ENCODE measurements at regions not wholly inside any gene's neighbourhood (a gene's known extent, or its start where the extent isn't known, plus 50 kb on each side); places are given as distances from the start of the nearest gene placed in this dataset.

DNA sequence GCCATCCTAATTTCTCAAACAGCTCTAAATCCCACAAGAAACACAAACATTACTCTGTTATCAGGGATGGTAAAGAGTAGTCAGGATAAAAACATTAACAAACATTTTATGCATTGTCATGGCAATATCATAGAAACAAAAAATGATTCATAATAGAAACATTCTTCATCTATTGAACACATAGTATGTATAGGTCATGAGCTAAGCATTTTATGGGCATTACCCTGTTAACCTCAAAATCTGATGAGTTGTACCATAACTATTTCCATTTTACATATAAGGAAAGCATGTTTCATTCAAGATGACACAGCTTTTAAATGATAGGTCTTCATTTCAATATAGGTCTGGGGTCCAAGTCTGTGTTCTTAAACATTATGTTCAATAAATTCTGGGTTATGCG, 344.9 kb downstream of the RND3 start:
- no peak overlapping the region for H3K9ac ChIP-seq (ENCODE audit: low read length)
- no peak overlapping the region for H3K4me3 ChIP-seq (ENCODE audit: low read length)
- no peaks in the 10 kb centered on the region for H3K4me1 ChIP-seq (ENCODE audit: control insufficient read depth, insufficient read depth, low read length)
- no peaks in the 10 kb centered on the region for H3K27me3 ChIP-seq (ENCODE audit: control insufficient read depth, insufficient read depth, low read length)
- no peaks in the 10 kb centered on the region for H3K36me3 ChIP-seq (ENCODE audit: control insufficient read depth, insufficient read depth, low read length)
- H3K27ac ChIP-seq (ENCODE audit: low read depth, low read length): no peak overlapping the region

DNA sequence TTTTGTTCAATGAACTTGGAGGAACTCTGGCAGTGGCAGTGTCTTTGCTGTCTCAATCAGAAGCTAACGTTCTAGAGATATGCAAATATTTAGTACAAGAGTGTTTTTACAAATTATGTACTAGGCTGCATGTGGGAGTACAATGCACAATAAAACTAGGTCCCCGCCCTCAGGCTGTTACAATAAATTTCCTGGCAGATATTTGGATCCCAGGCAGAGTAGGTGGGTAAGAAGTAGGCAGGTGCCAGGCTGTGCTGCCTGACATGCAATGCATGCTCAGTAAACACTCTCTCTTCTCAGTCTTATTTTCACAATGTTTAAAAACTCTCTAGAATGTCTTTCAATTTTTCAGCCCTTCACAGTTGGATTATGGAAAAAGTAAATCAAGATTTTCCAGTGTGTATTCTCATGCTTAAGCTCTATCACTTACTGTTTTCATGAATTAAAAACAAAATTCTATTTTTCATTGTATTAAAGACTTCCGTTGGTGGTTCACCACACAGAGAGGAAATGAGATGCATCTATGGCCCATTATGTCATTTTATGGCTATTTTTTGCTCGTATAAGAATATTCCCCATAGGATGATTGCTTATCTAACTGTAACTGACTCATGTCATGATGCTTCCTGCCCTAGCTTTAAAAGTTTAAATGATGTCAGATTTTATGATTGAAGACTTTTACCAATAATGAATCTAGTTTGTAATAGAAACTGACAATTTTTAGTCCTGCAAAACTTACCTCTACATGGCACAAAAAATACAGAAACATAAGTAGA, 346.1 kb downstream of the RND3 start:
- Histone ChIP-seq H3K27me3 (ENCODE audit: control insufficient read depth, insufficient read depth, low read length) (no peaks in the 10 kb centered on the region), H3K27ac (ENCODE audit: low read depth, low read length) (no peak overlapping the region), H3K4me3 (ENCODE audit: low read length) (no peak overlapping the region), H3K4me1 (ENCODE audit: control insufficient read depth, insufficient read depth, low read length) (no peaks in the 10 kb centered on the region), H3K9ac (ENCODE audit: low read length) (no peak overlapping the region), H3K36me3 (ENCODE audit: control insufficient read depth, insufficient read depth, low read length) (no peaks in the 10 kb centered on the region)

DNA sequence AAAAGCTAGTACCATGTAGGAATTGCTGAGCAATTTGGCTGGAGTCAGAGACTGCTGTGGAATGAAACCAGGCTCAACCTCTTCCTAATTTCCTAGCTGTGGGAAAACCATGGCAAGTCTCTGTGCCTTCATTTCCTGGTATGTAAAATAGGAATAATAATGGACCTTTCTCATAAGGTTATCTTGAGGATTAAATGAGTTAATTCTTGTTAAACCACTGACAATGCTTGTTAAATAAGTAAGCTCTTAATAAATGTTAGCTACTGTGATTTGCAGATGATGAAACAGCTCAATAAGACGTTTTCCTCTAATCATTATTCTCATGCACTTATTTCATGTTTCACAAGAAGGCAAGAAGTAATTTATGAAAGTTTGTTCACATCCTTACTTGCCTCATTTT, 346.7 kb downstream of the RND3 start:
- Histone ChIP-seq H3K27ac (ENCODE audit: low read depth, low read length) (no peak overlapping the region), H3K36me3 (ENCODE audit: control insufficient read depth, insufficient read depth, low read length) (no peaks in the 10 kb centered on the region), H3K27me3 (ENCODE audit: control insufficient read depth, insufficient read depth, low read length) (no peaks in the 10 kb centered on the region), H3K9ac (ENCODE audit: low read length) (no peak overlapping the region), H3K4me1 (ENCODE audit: control insufficient read depth, insufficient read depth, low read length) (no peaks in the 10 kb centered on the region), H3K4me3 (ENCODE audit: low read length) (no peak overlapping the region)

DNA sequence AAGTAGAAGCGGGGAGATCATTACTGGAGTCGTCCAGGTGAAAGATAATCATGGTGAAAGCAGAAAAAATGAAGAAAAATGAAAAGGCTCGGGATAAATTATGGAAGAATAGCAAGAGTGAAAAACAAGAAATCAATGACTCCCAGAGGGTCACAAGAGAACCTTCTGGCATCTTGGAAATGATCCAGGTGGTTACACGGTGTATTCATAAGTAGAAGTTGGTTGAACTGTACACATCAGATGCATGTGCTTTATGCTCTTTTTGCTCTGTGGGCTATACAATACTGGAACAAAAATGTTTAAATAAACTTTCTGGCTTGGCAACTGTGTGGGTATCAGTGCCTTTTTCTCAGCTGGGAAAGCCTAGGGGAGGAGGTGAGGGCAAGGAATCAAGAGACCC, 348.9 kb downstream of the RND3 start:
- H3K4me3 ChIP-seq (ENCODE audit: low read length): no peak overlapping the region
- no peak overlapping the region for H3K27ac ChIP-seq (ENCODE audit: low read depth, low read length)
- H3K36me3 ChIP-seq (ENCODE audit: control insufficient read depth, insufficient read depth, low read length): no peaks in the 10 kb centered on the region
- H3K27me3 ChIP-seq (ENCODE audit: control insufficient read depth, insufficient read depth, low read length): no peaks in the 10 kb centered on the region
- no peaks in the 10 kb centered on the region for H3K4me1 ChIP-seq (ENCODE audit: control insufficient read depth, insufficient read depth, low read length)
- no peak overlapping the region for H3K9ac ChIP-seq (ENCODE audit: low read length)

DNA sequence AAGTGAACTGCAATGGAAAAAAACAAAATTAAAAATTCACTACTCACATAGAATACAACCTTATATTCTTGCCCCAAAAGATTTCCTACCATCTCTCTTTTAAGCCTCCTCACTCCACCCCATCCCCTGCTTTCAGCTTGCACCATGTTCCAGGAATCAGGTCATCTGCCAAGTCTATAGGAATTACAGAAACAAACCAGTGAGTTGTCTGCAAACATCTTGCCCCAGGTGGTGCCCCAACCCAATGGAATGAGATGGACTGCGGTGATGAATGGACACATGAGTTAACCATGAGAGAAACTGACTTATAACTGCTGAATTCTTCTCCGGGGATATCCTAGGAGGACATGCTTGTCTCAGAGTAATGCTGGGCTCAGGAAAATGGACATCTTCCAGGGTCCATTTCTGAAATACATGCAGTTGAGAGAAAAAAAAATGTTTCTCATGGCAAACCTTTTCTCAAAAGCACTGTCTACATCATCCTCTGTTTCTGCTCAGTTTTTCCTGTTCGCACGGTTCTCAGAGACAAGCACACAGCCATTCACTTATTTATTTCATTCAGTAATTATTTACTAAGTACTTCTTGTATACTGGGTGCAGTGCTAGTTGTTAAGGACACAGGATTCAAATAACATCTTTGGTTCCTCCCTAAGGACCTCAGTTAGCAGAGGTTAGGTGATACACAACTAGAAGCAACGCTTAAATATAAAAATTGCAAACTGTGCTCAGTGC, 350.0 kb downstream of the RND3 start:
- Histone ChIP-seq H3K27ac (ENCODE audit: low read depth, low read length) (no peak overlapping the region), H3K36me3 (ENCODE audit: control insufficient read depth, insufficient read depth, low read length) (no peaks in the 10 kb centered on the region), H3K27me3 (ENCODE audit: control insufficient read depth, insufficient read depth, low read length) (no peaks in the 10 kb centered on the region), H3K9ac (ENCODE audit: low read length) (no peak overlapping the region), H3K4me1 (ENCODE audit: control insufficient read depth, insufficient read depth, low read length) (no peaks in the 10 kb centered on the region), H3K4me3 (ENCODE audit: low read length) (no peak overlapping the region)

DNA sequence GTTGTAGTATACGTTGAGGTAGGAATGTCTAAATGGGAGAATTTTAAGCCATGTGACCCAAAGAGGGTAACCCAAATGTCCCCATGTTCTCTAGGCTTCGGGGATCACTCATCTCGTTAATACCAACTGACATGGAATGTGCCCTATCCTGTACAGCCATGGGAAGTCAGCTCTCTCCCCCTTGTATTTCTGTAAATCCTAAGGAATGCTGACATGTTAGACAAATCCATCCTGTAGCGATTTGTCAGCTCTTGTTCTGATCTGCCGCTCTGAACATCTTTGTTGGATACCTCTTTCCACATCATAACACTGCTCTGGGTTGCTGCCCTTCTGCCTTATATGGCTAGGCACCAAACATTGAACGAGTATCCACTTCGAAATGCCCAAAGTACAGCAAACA, 350.6 kb downstream of the RND3 start:
- H3K4me3 ChIP-seq (ENCODE audit: low read length): no peak overlapping the region
- H3K36me3 ChIP-seq (ENCODE audit: control insufficient read depth, insufficient read depth, low read length): no peaks in the 10 kb centered on the region
- no peak overlapping the region for H3K9ac ChIP-seq (ENCODE audit: low read length)
- no peaks in the 10 kb centered on the region for H3K27me3 ChIP-seq (ENCODE audit: control insufficient read depth, insufficient read depth, low read length)
- H3K4me1 ChIP-seq (ENCODE audit: control insufficient read depth, insufficient read depth, low read length): no peaks in the 10 kb centered on the region
- H3K27ac ChIP-seq (ENCODE audit: low read depth, low read length): no peak overlapping the region

DNA sequence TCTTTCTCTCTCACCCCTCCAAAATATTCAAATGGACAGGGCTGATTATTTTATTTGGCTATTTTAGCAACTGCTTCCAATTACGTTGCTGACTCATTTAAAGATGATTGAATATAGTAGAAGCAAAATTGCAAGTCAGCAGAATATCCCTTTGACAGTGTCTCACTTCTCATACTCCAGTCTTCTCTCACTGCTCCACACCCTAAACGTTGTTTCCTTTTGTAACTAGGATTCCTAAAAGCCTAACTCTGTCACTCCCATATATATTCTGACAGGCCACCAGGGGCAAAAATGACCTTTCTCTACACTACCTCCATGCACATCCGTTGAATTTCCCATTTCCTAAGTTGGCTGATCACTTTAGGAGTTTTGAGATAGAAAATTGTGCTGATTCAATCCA, 351.1 kb downstream of the RND3 start:
- Histone ChIP-seq H3K36me3 (ENCODE audit: control insufficient read depth, insufficient read depth, low read length) (no peaks in the 10 kb centered on the region), H3K27ac (ENCODE audit: low read depth, low read length) (no peak overlapping the region), H3K9ac (ENCODE audit: low read length) (no peak overlapping the region), H3K4me1 (ENCODE audit: control insufficient read depth, insufficient read depth, low read length) (no peaks in the 10 kb centered on the region), H3K27me3 (ENCODE audit: control insufficient read depth, insufficient read depth, low read length) (no peaks in the 10 kb centered on the region), H3K4me3 (ENCODE audit: low read length) (no peak overlapping the region)

DNA sequence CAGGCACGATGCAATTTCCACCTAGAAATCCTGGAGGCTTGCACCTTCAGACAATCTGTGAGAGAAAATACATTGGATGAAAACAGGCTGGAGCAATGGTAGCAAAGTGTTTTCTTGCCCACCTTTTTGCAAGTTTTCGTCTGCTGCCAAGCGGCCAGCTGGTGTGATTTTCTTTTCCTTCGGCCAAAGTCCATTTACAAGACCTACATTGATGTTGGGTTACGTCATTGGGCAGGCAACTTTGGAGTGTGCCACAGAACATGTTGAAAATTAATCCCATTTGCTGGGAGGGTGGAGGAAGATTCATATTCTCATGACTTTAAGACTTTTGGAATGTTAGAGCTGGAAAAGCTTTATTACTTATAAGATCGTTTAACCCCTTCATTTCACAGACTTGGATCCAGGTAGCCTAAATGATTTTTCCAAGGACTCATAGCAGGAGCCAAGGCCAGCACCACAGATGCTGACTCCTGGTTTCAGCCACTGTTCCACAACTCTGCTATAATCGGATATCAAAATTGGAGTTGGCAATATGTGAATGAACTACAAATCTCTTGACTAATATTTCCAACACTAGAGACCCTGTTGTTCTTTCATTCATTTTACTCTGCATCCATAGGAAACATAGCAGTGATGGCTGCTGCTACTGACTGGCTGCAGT, 352.1 kb downstream of the RND3 start:
- Histone ChIP-seq H3K9ac (ENCODE audit: low read length) (no peak overlapping the region), H3K4me1 (ENCODE audit: control insufficient read depth, insufficient read depth, low read length) (no peaks in the 10 kb centered on the region), H3K4me3 (ENCODE audit: low read length) (no peak overlapping the region), H3K27ac (ENCODE audit: low read depth, low read length) (no peak overlapping the region), H3K36me3 (ENCODE audit: control insufficient read depth, insufficient read depth, low read length) (no peaks in the 10 kb centered on the region), H3K27me3 (ENCODE audit: control insufficient read depth, insufficient read depth, low read length) (no peaks in the 10 kb centered on the region)

DNA sequence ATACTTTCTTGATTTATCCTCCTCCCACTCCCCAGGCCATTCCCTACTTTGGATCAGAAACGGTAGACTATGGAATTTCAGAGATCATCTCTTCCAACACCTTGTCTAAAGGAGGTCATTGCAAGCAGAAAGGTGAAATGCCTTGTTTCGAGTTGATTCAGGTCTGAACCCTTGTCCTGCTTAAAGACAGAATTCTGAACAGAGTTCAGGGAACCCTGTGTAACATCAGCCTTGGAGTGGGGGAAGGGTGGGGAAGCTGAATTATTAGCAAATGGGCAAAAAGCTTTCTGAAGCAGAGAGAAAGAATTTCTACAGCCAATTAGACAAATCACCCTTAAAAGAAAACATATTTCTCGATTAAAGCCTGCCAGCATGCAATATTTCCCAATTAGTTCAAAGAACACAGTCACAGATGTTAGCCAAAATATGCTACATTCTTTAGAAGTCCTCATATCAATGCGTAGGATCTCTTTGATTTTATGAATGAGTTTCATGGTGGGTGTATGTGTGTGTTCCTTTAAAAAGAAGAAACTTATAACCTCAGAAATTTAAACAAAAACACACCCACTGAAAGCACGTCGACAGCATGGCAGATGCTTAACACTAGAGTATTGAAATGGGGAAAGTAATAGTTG, 353.1 kb downstream of the RND3 start:
- no peak overlapping the region for H3K9ac ChIP-seq (ENCODE audit: low read length)
- H3K4me1 ChIP-seq (ENCODE audit: control insufficient read depth, insufficient read depth, low read length): no peaks in the 10 kb centered on the region
- H3K4me3 ChIP-seq (ENCODE audit: low read length): no peak overlapping the region
- H3K36me3 ChIP-seq (ENCODE audit: control insufficient read depth, insufficient read depth, low read length): no peaks in the 10 kb centered on the region
- no peak overlapping the region for H3K27ac ChIP-seq (ENCODE audit: low read depth, low read length)
- H3K27me3 ChIP-seq (ENCODE audit: control insufficient read depth, insufficient read depth, low read length): no peaks in the 10 kb centered on the region

DNA sequence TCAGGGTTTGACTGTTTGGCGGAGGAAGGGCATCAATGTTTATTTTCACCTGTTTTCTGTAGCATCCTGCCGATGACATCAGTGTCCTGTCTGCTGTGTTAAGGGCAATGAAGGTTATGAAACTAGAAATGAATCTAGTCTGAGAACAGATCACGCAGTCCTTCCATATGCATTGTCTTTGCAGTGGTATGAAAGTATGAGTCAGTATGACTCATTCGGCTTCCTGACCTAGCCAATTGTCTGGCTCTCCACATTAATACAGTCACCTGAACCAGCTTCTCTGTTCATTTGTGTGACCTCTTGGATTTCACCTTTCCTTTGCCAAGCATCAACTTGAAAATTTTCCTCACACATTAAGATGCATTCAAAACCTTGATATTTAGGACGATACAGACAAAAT, 353.8 kb downstream of the RND3 start:
- Histone ChIP-seq H3K36me3 (ENCODE audit: control insufficient read depth, insufficient read depth, low read length) (no peaks in the 10 kb centered on the region), H3K4me3 (ENCODE audit: low read length) (no peak overlapping the region), H3K27ac (ENCODE audit: low read depth, low read length) (no peak overlapping the region), H3K4me1 (ENCODE audit: control insufficient read depth, insufficient read depth, low read length) (no peaks in the 10 kb centered on the region), H3K27me3 (ENCODE audit: control insufficient read depth, insufficient read depth, low read length) (no peaks in the 10 kb centered on the region), H3K9ac (ENCODE audit: low read length) (no peak overlapping the region)

DNA sequence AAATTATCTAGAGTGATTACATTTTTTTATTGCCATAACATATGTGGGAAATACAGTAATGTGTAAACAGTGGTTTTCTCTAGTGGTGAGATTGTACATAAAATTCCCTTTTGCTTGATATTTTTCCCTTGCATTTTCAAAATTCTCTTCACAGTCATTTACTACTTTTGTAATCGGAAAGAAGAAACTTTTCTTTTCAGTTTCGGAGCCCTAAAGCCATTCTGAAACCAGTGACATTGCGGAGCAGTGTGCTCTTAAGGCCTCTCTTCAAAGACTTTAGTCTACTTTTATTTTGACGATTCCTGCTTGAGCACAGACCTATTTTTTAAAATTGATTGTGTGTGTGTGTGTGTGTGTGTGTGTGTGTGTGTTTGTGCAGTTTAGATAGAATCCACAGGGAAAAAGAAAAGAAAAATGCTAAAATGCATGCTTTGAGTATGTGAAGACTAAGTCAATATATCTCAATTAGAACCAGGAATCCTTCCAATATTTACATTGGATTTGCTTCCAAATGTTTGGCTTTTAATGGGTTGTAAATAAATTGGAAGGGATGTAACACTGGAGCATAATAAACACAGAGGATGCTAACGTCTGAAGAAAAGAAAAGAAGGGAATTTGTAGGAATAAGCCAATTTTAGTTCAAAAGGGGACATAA, 357.4 kb downstream of the RND3 start:
- Histone ChIP-seq H3K27me3 (ENCODE audit: control insufficient read depth, insufficient read depth, low read length) (no peaks in the 10 kb centered on the region), H3K4me1 (ENCODE audit: control insufficient read depth, insufficient read depth, low read length) (no peaks in the 10 kb centered on the region), H3K27ac (ENCODE audit: low read depth, low read length) (no peak overlapping the region), H3K9ac (ENCODE audit: low read length) (no peak overlapping the region), H3K4me3 (ENCODE audit: low read length) (no peak overlapping the region), H3K36me3 (ENCODE audit: control insufficient read depth, insufficient read depth, low read length) (no peaks in the 10 kb centered on the region)

DNA sequence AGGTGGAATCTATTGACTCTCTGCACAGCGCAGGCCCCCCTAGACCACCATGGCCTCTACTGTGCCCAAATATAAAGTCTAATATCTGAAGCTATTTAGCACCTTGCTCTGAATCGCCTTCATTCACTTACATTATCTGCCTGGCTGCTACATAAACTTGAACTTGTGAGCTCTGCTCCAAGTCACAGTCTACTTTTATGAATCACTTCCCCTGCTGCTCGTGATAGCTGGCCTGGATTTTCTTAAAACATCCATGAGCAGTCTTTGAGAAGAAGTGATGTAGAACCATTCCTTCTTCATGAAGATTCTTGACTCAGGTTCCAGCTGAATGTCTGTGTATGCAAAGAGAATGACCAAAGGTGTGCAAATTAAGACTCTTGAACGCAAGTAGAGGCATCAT, 359.5 kb downstream of the RND3 start:
- Histone ChIP-seq H3K4me3 (ENCODE audit: low read length) (no peak overlapping the region), H3K9ac (ENCODE audit: low read length) (no peak overlapping the region), H3K27me3 (ENCODE audit: control insufficient read depth, insufficient read depth, low read length) (no peaks in the 10 kb centered on the region), H3K27ac (ENCODE audit: low read depth, low read length) (no peak overlapping the region), H3K36me3 (ENCODE audit: control insufficient read depth, insufficient read depth, low read length) (no peaks in the 10 kb centered on the region), H3K4me1 (ENCODE audit: control insufficient read depth, insufficient read depth, low read length) (no peaks in the 10 kb centered on the region)

Measured in rectal smooth muscle tissue (tissue), 1 donor.